ENCODE measurements at regions not wholly inside any gene's neighbourhood (a gene's known extent, or its start where the extent isn't known, plus 50 kb on each side); places are given as distances from the start of the nearest gene placed in this dataset.

- no peak for DNase-seq
Observed at GRCh38 chr12:131346555-131347344, 364.1 kb upstream of the SFSWAP start.

GRCh38 chr12:131347345-131347714, 363.6 kb upstream of the SFSWAP start:
- DNase-seq: no peak

GRCh38 chr12:131347732-131348131, 363.2 kb upstream of the SFSWAP start:
- DNase-seq: no peak

- DNase-seq: no peak
Observed at GRCh38 chr12:131348231-131348630, 362.7 kb upstream of the SFSWAP start.

- no peak for DNase-seq
Observed at GRCh38 chr12:131348646-131349045, 362.2 kb upstream of the SFSWAP start.

GRCh38 chr12:131349397-131350127, 361.3 kb upstream of the SFSWAP start:
- DNase-seq: no peak

GRCh38 chr12:131350943-131351318, 360.0 kb upstream of the SFSWAP start:
- DNase-seq: no peak

GRCh38 chr12:131351319-131352028, 359.4 kb upstream of the SFSWAP start:
- no peak for DNase-seq

- DNase-seq: no peak
Observed at GRCh38 chr12:131352296-131352900, 358.5 kb upstream of the SFSWAP start.

- no peak for DNase-seq
Observed at GRCh38 chr12:131353376-131353775, 357.5 kb upstream of the SFSWAP start.

GRCh38 chr12:131353826-131354225, 357.1 kb upstream of the SFSWAP start:
- DNase-seq: no peak

GRCh38 chr12:131355361-131356245, 355.3 kb upstream of the SFSWAP start:
- DNase-seq: no peak

GRCh38 chr12:131356485-131357184, 354.3 kb upstream of the SFSWAP start:
- no peak for DNase-seq

GRCh38 chr12:131357185-131357747, 353.6 kb upstream of the SFSWAP start:
- no peak for DNase-seq

- DNase-seq: no peak
Observed at GRCh38 chr12:131357920-131358319, 353.0 kb upstream of the SFSWAP start.

GRCh38 chr12:131362291-131363211, 348.3 kb upstream of the SFSWAP start:
- DNase-seq: no peak

GRCh38 chr12:131363393-131363792, 347.5 kb upstream of the SFSWAP start:
- DNase-seq: no peak

- DNase-seq: no peak
Observed at GRCh38 chr12:131363841-131364495, 346.9 kb upstream of the SFSWAP start.

All from CD4-positive, alpha-beta T cell treated with Interferon gamma for 1 hour (primary cell).